LHCN-M2 (cell line): ENCODE measurements at regions not wholly inside any gene's neighbourhood (a gene's known extent, or its start where the extent isn't known, plus 50 kb on each side); places are given as distances from the start of the nearest gene placed in this dataset.

ENCODE experiments used
- DNase-seq: peaks from one replicate; pipeline ENCODE4 v3.0.0-alpha.2; 2012; ENCODE audit warnings: low read depth

DNA sequence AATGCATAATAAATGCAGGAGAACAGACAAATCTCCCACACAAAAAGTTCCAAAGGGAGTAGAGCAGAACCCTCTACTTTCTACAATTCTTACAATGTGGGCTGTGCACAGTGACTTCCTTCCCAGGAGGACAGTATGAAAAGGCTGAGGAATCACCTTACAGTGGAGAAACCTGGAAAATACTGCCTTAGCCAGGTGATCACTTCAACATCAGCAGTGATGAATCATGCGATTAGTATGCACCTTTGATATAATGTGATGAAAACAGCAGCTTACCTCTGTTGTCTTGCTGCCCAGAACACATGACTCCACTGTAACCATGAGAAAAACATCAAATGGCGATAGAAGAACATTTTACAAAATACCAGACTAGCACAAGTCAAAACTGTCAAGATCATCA, 329.7 kb upstream of the POM121L12 start:
- DNase-seq: no peak

DNA sequence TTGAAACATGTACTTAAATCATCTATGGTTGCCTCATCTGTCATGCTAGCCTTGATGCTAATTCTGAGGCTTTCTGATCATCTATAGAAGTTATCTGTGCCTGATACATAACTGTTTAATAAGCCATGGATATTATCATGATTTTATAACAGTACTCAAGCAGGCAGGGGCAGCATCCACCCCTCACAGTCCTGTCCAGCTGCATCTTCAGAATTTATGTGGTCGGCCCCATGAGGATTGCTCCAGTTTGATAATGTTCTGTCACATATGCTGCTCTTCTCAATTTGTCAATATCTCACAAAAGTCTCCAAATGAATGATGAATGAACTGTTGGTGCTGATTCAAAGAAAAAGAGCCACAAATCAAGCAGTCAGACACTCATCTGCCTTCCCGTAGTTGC, 335.1 kb upstream of the POM121L12 start:
- DNase-seq: no peak

DNA sequence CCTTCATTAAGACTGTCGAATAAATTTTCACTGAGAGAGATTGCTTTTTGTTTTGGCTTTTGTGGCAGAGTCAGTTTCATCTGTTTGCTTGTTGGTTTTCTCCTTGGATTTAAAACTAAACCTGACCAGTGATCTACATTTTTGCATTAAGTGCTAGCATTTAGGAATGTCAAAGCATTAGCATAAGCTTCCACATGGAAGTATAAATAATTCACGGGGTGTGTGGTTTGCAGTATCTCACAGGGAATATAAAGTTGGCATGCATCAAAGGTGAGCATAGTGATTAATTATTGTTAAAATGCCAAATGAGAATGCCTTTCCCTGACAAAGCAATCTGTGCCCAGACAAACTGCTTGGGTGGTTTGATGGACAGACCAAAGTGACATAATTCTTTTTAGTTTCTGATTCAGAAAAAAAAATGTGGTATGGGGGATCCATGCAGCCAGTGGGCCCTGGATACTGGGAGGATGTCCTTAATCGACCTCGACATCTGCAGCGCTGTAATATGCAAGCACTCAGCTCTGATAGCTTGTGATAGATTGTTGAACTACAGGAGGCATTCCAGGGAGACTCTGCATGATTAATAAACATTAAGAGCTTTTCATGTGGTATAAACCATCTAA, 339.3 kb upstream of the POM121L12 start:
- DNase-seq: no peak

DNA sequence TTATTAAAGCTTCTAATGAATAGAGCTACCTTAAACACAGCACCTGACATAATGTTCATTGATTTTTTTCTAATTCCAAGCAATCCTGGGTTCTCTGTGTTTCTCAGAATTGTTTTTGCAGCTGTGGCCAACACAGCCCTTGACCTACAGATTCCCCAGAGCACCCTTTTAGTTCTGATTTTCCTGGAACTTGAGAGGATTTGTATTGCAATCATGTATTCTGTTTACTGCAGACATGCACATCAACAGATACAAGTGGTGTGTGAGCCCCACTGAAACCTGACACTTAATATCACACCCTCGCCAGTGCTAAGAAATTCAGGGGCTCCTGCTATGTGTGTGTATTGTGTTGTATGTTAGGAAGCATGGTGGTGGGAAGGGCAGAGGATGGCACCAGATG, 344.2 kb upstream of the POM121L12 start:
- peak; percentile 91 for DNase-seq

DNA sequence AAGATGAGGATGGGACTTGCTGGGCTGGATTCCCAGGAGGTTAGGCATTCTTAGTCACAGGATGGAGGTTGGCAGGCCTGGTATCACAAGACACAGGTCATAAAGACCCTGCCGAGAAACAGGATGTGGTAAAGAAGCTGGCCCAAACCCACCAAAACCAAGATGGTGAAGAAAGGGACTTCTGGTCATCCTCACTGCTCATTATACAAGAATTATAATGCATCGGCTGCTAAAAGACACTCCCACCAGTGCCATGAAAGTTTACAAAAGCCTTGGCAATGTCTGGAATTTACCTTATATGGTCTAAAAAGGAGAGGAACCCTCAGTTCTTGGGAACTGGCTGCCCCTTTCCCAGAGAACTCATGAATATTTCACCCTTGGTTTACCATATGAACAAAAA, 345.5 kb upstream of the POM121L12 start:
- DNase-seq: peak; percentile 80

DNA sequence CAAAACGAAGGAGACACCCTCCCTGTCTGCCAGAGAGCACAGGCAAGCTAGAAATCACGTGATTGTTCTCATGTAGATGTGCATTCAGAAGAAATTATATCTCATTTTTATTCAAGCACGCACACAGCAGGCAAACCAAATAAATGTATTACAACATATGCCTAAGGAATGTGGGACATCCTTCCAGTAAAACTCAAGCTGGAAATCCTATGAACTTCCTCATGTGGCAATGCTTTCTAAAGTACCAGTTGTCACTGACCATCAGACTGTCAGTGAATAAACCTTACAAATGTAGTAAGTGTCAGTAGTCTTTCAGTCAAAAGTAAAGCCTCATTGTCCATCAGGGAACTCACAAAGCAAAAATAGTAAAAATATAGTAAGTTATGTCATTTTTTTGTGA, 350.1 kb upstream of the POM121L12 start:
- DNase-seq: peak; percentile 99

DNA sequence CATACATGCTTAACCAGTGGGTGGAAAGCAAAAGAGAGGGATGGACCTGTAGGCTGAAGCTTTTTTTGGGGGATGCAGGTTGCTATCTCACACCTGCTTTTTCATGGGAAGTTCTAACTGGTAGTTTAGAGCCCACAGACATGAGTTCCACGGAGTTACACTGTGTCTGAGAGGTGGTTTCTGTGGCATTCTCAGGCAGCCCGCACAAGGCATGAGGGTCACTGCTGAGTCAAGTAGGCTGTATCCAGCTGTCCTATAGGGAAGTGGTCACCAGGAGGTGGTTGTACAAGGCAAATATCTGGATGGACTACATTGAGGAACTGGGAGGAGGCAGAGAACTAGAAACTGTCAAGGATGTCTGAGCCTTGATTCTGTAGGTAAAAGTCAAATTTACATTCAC, 351.0 kb upstream of the POM121L12 start:
- DNase-seq: peak; percentile 83

DNA sequence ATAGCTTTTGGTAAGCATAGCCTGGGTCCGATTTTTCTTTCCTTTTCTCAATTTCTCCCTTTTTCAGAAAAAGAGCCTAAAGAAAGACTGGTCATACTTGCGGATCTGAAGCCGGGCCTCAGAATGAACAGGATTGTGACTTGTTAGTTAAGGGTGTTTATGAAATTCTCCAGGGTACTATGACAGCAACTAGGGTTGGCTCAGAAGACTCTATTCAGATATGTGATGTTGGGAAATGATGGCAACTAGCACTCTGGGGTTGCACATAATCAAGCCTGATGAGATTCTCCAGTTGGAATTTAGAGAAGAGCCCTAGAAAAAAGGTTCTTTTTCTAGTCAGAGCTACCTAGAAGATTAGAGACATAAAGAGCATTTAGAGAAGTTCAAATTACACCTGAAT, 352.4 kb upstream of the POM121L12 start:
- no peak for DNase-seq

DNA sequence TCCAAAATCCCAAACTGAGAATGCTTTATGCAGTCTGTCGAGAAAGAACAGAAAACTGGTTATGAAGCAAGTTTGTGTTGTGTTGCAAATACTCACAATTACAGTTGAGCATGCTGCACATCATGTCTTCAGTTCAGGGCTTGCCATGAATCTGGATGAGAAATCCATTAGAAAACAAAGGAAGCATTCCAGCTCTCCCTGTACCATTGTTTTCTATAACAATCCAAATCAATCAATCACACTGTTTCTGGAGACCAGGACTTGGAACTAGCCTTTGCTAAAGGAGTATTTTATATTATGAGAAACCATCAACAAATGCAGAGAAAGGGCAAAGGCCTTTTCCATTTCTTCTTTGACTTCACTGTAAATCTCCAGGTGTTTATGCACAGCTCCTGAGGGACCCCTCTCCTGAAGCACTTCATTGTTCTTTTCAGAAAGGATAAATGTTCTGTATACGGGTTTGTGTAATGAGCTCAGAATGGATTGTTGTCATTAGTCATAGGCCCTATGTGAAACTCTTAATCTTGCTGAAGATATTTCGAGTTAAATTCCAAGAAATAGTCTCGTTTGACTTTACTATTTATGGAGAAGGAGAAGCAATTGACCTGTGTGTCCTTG, 364.7 kb upstream of the POM121L12 start:
- DNase-seq: no peak

DNA sequence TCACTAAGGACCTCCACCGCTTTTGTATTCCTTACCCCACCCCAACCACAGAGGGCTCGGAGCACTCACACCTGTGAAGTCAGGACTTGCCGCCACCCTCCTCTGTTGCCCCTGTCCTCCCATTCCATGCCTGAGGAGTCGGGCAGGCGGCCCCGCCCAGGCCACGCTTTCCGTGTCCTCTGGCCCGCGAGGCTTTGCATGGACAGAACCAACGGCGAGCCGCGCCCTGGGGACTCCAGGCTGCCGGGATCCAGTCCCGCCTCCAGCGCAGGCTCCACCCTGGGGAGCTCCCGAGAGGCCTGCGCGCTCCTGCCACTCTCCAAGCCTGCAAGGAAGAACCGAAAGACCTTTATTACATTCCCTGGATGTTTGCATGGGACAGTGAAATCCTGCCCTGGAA, 366.4 kb upstream of the POM121L12 start:
- DNase-seq: no peak

DNA sequence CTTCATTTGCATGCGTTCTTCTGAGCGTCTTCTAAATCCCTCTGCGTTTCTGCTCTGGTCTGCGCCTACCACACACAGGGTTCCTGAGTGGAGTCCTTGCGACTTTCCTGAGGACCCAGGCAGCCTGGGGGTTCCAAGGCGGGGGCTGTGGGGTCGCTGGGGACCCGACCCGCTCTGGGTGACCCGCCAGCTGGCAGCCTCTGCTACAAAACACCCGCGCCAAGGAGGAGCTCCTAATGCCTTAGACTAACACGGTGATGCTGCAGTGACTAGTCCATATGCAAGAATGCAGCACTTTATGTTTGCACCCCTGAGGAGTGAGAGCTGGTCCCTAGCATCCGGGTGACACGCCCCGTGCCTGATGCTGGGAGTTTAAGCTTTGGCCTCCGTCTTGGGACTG, 367.0 kb upstream of the POM121L12 start:
- DNase-seq: no peak

DNA sequence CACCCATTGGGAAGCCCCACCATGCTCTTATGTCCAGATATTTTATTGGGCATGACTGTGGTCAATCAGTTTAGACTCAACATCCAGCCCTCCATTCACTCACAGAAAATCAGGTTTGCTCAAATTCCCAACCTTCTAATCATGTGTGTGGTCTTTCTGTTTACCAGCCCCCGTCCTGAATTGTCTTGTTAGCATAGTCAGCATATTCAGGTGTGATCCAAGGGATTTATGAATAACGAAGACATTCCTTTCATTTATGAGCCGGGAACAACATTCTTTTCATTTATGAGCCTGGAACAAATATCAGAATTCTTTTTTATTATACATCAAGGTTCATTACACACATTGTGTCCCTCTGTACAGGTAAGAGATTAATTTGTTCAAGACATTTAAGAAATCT, 376.3 kb upstream of the POM121L12 start:
- no peak for DNase-seq

DNA sequence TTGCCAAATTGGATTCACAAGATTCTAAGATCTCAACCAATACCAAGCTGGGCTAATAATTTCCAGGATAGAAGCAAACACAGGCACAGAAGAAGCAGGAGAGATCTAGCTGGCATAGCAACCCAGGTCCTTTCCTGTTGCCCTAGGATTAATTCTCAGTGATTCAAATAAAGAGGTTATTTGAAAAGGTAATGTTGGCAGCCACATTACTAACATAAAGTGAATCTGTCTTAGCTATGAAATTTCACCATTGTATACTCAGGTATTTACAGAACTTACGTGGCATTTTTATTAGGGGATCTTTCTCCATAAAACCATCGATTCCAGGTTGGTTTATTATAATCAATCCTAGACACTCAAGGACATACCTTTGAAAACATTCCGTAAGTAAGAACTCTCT, 379.3 kb upstream of the POM121L12 start:
- DNase-seq: no peak

DNA sequence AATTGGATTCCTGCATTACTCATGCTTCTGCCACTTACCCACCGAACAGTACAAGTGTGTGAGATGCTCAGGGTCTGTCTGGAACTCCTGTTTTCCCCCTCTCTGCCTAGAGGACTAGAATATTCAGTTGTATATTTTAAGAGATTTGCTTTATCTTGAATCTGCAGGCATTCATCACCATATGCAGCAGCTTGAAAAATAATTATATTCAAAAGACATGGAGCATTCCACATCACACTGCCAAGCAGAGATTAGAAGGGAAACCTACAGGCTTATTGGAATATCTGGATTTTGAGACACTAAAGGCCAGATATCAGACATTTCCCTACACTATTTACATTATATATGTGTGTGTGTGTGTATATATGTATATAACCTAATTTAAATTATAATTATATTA, 382.8 kb upstream of the POM121L12 start:
- DNase-seq: no peak

DNA sequence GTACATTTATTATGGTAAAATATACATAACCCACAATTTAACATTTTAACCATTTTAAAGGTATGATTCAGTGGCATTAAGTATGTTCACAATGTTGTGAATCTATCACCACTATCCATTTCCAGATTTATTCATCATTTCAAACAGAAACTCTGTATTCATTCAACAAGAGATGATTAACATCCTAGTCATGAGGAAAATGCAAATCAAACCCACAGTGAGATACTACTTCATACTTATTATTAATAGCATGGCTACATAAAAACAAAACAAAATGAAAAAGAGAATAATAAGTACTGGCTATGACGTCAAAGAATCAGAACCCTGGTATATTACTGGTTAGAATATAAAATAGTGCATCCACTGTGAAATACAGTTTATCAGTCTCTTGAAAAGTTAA, 386.6 kb upstream of the POM121L12 start:
- DNase-seq: peak; percentile 83

DNA sequence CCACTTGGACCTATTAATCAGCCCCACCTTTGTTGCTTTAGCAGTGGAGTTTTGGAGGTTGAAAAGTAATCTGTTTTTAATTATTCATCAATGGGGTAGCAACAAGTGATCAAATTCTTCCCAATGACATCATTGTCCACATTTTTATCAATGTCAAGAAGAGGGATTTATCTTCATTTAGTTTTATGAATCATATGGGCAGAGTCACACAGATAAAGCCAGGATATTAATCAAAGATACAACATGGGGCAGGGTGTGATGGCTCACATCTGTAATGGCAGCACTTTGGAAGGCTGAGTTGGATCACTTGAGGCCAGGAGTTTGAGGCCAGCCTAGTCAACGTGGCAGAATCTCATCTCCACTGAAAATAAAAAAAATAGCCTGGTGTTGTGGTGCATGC, 388.4 kb upstream of the POM121L12 start:
- DNase-seq: no peak

DNA sequence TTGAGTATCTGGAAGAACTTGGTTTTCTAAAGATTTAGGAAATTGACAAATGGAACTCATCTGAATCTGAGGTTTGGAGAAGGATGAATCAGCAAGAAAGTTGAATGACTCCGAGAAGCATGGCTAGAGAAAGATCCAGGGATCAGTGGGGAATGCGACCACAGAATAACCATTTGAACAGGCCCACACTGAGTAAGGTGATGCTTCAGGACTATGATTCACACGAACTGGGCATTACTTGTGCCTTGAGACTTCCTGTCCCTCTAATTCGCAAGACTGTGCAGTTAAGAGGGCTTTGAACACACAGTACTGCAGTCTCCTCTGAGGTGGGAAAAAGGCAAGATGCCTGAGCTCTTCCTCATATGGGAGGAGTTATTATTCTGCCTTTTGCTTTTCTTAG, 395.5 kb upstream of the POM121L12 start:
- peak; percentile 98 for DNase-seq

DNA sequence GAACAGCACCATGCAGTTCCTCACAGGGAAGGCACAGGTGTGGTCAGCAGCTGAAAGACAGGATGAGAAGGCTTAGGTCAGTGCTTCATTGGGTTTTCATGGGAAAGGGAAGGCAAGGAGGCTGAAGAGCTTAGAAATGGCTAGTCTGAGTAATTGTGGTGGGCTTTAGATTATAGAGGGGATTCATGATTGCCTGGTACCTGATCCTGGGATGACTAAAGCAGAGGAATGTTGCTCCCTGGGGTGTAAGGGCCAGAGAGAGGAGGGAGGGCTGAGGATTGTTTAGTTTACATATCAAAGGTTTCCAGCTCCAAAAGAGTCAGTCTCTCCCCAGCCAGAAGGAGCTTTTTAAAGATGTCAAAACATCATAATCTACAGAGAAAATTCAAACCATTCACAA, 396.3 kb upstream of the POM121L12 start:
- DNase-seq: peak; percentile 70

DNA sequence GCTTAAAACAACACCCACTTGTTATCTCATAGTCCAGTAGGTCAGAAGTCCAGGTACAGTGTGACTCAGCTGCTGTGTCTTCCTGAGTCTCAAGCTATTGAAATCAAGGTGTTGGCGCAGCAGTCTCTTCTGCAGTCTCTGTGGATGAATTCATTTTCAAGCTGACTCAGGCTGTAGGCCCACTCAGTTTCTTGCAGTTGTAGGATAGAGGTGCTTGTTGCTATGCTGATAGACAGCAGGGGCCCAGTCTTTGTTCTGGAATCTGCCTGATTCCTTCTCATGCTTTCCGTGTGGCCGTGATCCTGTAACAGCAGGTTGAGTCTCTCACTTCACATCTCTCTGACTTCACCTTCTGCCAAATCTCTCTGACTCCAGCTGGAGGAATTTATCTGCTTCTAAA, 400.4 kb upstream of the POM121L12 start:
- no peak for DNase-seq

DNA sequence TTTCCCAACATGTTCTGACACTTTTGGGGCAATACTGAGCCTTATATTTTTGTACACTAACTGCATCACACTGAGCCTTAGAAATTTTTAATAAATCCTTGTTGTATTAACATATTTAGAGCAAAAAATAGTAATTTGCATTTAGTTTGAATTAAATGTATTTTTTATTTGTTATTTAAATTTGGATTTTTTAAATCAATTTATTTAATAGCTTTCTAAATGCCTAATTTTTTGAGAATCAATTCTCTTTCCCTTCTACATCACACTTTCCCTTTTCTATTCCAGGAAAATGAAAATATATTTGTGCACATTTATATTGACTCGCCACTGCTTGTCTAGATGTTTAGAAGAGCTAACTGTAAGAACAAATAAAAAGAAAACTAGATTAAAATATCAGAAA, 414.6 kb upstream of the POM121L12 start:
- no peak for DNase-seq

DNA sequence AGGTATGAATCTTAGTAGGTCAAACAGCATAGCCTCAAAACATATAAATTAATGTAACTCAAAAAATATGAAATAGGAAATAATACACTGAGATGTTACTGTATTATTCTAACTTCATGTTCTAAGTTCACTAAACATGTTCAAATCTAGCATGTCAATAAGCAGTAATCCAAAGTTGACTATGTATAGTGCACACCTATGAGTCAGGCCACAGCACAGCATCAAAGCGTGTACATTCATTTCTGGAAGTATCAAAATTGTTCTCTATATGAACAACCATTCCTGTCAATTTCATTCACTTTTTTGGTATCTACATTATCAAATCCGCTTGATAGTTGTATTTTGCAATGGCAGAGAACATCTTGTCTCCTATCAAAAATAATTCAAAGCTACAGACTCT, 418.9 kb upstream of the POM121L12 start:
- DNase-seq: no peak

DNA sequence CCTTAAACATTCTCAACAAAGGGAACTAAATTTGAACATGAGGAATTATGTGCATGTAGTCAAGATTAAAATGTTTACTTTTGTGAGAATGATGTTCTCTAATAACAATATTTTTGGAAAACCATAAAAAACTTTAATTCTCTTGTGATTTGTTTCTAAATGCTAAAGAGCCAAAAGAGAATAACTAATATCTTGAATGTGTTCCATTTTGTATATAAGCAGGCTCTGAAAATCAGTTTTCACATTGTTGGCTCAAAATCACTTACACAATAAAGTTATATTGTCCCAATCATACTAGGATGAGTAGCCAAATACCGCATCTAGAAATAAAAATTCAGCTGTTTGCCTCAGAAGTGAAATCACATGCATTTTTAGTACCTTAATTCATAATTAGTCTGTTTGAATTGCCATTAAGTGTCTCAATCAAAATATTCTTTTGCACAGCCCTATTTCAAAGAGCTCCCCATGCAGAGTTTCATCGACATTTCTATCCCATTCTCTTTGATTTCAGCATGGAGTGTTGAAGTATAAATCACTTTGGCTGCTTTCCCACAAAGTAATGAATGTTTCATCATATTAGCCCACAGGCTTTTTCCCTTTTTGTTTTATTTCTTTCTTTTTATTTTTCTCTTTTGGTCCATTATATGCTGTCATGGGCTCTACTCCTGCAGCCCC, 420.3 kb upstream of the POM121L12 start:
- no peak for DNase-seq

DNA sequence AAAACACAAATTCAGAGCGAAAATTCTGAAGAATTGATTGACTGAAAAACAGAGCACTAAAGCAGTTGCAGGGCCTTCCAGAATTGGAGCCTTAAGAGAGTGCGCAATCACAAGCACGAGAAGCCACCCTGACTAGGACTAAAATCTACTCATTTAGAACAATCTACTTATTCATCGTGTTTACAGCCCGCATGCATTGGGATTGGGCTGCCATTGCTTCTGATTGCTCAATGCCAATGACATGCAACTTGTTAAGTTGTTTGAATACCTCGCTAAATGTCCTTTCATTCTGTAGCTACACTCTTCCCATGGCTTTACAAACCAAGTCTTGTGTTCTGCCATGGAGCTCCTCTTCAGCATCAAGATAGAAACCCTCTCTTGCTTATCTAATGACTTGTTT, 425.9 kb upstream of the POM121L12 start:
- no peak for DNase-seq
